AG04449 (cell line): ENCODE measurements at regions not wholly inside any gene's neighbourhood (a gene's known extent, or its start where the extent isn't known, plus 50 kb on each side); places are given as distances from the start of the nearest gene placed in this dataset.

ENCODE experiments used
- CTCF ChIA-PET: fragments of 350-600 bp; formaldehyde crosslinking; extraction: SDS; loops from one replicate; lab custom pipeline; 2021; ENCODE audit warnings: antibody characterized with exemption; lab: Yijun Ruan, JAX
- POLR2A ChIA-PET: fragments of 400-600, 350-600 bp; formaldehyde crosslinking; extraction: SDS; loops from one replicate; lab custom pipeline; 2020; ENCODE audit warnings: antibody characterized with exemption, inconsistent platforms; lab: Yijun Ruan, JAX
- DNase-seq: peaks from one replicate; pipeline ENCODE4 v3.0.0-alpha.2; 2010; ENCODE audit warnings: low read depth, low spot score
- H3K4me3 ChIP-seq: 2 replicates; pipeline ENCODE4 v1.5.1; 2011; ENCODE audit warnings: low read depth, mild to moderate bottlenecking, control low read depth, low read length
- TF ChIP-seq, protein P1 (sequence below): IDR thresholded peaks from one replicate; pipeline ENCODE4 v1.5.1; 2011; ENCODE audit warnings: mild to moderate bottlenecking, moderate library complexity, low read length, control low read depth, inconsistent platforms; ENCODE audit not compliant: insufficient read depth; ENCODE audit errors: missing control alignments

DNA sequence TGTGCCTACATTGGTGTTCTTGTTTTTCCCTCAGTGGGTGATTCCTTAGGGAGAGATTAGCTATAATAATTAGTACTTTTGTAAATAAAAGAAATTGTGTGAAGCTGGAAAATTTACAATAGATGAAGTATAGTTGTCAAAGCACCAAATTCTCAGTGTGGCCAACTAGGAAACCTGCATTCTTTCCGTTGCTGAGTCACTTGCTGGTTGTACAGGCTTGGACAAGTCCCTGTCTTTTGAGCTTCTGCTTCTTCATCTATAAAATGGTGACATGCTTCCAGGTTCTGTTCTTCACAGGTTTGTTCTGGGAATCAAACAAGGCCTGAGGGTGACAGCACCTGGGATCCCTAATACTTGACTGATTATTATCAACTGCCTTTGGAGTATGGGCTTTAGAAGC, 184.1 kb upstream of the HES1 start:
- ChIA-PET POLR2A (no interaction called here), CTCF (interaction anchor here (1.1 kb wide), 1 partner anchor 167 kb away, joined by 4 read pairs; no protein-coding TSS in a partner anchor)
- TF ChIP-seq, protein P1, sequence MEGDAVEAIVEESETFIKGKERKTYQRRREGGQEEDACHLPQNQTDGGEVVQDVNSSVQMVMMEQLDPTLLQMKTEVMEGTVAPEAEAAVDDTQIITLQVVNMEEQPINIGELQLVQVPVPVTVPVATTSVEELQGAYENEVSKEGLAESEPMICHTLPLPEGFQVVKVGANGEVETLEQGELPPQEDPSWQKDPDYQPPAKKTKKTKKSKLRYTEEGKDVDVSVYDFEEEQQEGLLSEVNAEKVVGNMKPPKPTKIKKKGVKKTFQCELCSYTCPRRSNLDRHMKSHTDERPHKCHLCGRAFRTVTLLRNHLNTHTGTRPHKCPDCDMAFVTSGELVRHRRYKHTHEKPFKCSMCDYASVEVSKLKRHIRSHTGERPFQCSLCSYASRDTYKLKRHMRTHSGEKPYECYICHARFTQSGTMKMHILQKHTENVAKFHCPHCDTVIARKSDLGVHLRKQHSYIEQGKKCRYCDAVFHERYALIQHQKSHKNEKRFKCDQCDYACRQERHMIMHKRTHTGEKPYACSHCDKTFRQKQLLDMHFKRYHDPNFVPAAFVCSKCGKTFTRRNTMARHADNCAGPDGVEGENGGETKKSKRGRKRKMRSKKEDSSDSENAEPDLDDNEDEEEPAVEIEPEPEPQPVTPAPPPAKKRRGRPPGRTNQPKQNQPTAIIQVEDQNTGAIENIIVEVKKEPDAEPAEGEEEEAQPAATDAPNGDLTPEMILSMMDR = no peak
- no peak for DNase-seq
- H3K4me3 ChIP-seq = no peak overlapping the region

DNA sequence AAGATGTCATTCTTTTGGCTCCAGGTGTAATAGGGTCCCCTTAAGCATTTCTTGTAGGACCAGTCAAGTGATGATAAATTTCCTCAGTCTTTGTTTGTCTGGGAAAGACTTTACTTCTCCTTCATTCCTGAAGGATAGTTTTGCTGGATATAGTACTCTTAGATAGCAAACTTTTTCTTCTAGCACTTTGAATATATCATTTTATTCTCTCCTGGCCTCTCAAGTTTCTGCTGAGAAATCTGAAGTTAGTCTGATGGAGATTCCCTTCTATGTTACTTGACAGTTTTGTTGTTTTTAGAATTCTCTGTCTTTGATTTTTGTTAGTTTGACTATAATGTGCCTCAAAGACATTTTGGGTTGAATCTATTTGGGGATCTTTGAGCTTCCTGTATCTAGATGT, 181.2 kb upstream of the HES1 start:
- no peak overlapping the region for H3K4me3 ChIP-seq
- ChIA-PET POLR2A (no interaction called here), CTCF (no interaction called here)
- TF ChIP-seq, protein P1 = no peak
- no peak for DNase-seq

DNA sequence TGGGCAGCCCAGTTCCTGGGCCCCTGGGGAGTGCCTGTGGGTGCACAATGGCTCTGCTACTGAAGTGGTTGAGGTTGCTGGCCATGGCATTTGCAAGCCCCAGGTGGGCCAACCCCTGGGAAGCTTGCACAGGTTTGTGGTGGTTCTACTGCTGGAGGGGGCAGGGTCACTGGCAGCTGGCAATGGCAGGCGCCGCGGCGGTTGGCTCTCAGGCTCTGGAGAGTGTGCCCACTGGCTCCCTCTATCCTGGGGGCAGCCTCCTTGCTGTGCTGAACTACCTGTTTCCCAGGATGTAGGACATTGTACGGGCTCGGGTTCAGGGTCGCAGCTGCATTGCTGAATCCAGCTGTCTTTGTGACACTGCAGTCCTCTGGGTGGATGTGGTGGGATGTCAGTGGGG, 180.2 kb upstream of the HES1 start:
- DNase-seq = no peak
- H3K4me3 ChIP-seq = no peak overlapping the region
- POLR2A ChIA-PET = no interaction called here
- CTCF ChIA-PET = no interaction called here
- TF ChIP-seq, protein P1 = no peak

DNA sequence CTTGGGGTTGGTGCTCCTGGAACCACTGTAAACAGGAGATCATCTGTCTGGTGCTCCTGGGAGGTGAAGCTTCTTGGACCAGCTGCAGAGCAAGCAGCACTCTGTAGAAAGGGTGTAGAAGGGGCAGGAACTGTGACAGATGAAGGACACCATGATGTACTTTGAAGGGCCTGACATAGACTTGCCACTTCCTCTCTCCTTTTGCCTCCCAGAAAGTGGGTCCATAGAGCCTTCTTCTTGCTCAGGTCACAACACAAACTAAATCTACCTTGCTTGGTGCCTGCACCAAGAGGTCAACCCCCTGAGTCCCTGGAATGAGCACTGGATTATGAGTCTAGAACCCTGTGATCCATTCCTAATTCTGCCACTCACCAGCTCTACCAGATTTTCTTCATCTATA, 176.1 kb upstream of the HES1 start:
- POLR2A ChIA-PET = no interaction called here
- CTCF ChIA-PET = interaction anchor here (1.4 kb wide), 1 partner anchor 37 kb away, joined by 3 read pairs; no protein-coding TSS in a partner anchor
- no peak overlapping the region for H3K4me3 ChIP-seq
- TF ChIP-seq, protein P1 = no peak
- no peak for DNase-seq

DNA sequence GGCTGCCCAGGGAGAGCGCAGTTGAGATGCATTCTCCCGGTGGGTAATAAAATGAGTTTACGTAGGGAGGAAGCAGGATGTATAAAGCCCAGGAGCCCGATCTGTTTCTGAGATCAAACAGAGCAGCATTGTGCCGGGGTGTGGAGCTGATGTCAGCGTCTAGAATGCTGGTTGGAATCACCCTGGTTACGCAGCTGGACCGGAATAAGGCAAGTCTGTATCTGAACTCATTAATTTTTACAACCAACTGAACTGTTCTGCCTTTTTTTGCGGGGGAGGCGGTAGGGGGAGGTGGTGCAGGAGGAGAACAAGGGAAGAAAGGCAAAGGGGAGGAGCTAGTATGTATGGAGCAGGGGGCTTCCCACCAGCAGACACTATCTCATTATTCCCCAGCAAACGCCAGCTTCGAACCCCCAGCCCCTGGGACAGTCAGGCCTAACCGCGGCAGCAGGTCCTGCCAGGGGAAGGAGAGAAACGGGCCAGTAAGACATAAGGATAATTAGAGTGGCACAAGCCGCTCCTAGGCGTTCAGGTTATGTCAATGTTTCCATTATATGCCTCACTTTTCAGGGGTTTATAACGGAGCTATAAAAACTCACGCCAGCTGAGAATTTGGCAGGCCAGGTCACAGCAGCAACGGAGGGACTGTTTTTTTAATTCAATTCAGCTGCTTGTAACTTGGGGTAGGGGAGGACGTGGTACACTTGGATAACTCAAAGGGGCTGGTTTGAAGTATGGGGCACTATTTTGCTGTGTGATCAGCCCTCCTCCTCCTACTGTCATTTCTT, 175.3 kb upstream of the HES1 start:
- no peak for DNase-seq
- TF ChIP-seq, protein P1 = no peak
- no peak overlapping the region for H3K4me3 ChIP-seq
- CTCF ChIA-PET = interaction anchor here (0.9 to 1.7 kb wide), 3 partner anchors 9 to 295 kb away, joined by 3 to 6 read pairs (median 3); no protein-coding TSS in a partner anchor
- POLR2A ChIA-PET = no interaction called here

DNA sequence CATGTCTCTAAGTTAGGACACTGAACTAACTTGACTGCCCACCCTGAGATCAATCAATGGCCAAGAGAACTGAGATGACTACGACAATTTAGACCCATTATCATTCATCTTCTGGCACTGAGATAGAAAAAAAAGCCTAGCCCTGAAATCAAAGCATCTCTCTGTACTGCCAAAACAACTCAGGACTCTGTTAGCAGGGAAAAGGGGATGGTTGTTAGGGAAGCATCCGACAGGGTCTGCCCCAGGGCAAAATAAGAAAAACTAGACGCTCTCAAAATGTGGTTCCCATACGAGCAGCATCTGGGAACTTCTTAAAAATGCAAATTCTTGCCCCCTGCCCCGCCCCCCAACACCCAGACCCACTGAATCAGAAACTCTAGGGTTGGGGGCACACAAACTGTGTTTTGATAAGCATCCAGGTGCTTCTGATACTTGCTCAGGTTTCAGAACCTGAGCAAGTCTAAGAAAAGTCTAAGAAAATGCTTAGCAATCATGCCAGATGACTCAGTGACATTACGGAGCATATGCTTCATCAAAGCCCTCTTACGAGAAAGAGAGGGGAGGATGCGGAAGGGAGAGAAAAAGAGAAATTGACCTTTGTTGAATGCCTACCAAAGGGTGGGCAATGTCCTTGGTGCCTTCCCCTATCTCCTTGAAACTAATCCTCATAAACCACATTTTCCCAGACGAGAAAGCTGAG, 172.8 kb upstream of the HES1 start:
- no peak for DNase-seq
- ChIA-PET CTCF (no interaction called here), POLR2A (no interaction called here)
- H3K4me3 ChIP-seq = no peak overlapping the region
- TF ChIP-seq, protein P1 = no peak
